ENCODE measurements at regions not wholly inside any gene's neighbourhood (a gene's known extent, or its start where the extent isn't known, plus 50 kb on each side); places are given as distances from the start of the nearest gene placed in this dataset.
"Not testable (repeated sequence)": the region's sequence is repeated elsewhere in the genome, so short reads cannot be mapped to it uniquely, and the experiment has no call there.

DNA sequence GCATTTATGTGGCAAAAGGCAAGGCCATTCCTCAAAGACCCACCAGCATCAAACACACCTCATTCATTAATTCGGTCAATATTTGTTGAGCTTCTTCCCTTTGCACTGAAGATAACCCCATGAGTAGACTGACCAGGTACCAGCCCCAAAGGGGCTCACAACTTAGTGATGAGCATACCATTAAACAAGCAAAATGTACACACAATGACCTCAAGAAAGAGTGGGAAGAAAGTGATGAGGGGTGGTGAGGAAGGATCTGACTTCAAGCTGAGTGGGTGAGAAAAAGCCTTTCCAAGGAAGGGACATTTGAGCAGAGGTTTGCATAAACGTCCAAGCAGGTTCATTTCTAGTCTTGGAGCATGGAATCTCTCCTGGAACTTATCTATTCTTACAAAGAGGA is 562.5 kb downstream of the TOX3 start:
- DNase-seq (ENCODE audit: low read depth in 2 of 3, low spot score in 1 of 3): no peak

DNA sequence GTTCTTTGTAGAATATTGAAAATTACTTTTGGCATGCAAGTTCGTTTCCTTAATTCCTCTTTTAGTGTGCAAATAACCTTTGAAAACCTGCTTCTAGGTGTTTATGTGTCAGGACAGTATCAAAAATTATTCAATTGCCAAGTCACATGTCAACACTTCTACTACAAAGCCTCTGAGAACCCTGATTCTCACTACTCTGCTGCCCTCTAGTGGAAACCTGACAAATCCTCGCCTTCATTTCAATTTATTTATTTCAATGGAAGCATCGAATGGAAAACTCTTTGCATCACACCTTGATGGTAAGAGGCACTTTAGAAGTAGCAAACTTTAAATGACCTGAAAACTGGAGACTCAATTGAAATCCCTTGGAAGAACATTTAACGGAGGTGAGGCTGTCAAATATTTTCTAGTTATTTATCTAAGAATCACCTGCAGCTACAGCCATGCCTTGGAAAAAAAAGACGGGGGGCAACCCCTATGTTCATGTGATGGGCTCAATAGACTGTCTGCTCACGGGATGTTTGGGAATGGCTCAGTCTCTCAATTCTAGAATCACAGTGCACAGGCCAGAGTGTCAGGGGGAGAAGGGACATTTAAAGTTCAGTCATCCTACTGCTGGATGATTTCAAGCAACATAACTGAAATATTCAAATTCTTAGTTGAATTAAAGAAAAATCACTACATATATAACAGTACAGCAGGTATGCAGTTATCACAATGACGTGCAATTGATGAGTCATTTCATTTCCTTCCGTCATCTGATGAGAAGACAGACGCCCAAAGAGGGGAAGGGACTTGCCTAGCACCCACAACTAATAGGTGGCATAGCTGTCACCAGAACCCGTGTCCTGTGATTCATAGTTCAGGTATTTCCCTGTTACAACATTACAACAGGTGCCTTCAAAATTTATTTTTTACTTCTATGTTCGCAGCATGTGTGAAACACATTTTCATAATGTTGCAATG is 563.9 kb downstream of the TOX3 start:
- peak in 1 of 3 donors; percentile 44 for DNase-seq (ENCODE audit: low read depth in 2 of 3, low spot score in 1 of 3)

DNA sequence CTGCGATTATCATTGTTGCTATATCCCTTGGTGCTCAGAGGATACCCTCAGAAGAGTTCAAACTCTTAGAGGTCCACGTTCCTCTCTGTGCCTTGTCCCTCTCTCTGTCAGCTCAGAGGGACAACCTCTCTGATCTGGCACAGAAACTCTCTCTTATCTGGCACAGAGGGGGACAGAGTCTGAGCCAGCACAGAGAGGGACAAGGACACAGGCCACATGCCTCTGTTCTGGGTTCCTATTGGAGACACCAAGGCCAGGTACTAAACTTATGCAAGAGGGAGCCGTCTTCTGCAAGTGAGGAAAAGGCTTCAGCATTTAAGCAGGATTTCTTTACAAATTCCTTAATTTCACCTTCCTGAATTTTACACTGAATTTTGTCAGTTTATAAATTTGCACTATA is 565.2 kb downstream of the TOX3 start:
- DNase-seq (ENCODE audit: low read depth in 2 of 3, low spot score in 1 of 3): no peak

DNA sequence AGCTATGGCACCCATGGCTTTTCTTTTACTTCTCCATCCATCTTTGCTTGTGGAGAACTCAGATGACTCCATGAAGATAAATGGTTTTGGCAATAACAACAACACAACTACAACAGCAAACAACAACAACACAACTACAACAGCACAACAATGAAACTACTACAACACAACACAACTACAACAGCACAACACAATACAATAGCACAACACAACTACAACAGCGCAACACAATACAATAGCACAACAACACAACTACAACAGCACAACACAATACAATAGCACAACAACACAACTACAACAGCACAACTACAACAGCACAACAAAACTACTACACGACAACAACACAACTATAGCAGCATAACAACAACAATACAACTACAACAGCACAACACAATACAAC is 569.4 kb downstream of the TOX3 start:
- not testable (repeated sequence) for DNase-seq (ENCODE audit: low read depth in 2 of 3, low spot score in 1 of 3)

DNA sequence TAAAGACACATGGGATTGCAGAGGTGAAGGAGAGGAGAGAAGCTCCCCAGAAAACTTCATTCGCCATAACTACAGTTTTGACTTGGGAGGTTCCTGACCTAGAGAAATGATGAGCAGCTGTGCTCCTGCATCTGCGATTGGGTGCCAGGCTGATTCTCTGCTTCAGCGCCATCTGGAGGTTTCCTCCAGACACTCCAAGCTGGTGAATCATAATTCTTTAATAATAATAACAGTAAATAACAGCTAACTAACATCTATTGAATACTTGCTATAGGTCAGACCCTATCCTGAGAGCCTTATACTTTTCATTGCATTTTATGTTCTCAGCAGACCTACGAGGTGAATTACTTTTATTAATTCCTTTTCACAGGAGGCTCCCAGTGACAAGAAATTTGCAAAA is 575.8 kb downstream of the TOX3 start:
- DNase-seq (ENCODE audit: low read depth in 2 of 3, low spot score in 1 of 3): no peak

GRCh38 chr16:51968749-51969148 is 578.2 kb downstream of the TOX3 start:
- no peak for DNase-seq (ENCODE audit: low read depth in 2 of 3, low spot score in 1 of 3)

DNA sequence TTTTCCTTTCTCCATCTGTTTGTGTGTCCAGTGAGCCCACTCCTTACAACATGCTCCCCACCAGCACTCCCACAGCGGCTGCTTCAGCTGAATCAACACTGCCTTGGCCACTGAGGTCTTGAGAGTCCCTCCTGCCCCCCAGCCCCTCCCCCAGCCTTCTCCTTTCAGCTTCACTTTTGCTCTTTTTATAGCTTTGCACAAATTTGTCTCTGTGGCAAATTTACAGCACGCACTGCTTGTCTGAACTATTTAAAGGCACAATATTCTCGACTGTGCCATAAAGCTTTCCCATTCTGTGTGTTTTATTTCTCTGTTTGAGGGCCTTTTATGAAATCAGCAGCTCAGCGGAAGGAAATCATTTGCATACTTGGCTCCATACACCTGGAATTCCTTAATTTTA is 579.3 kb downstream of the TOX3 start:
- no peak for DNase-seq (ENCODE audit: low read depth in 2 of 3, low spot score in 1 of 3)

- DNase-seq (ENCODE audit: low read depth in 2 of 3, low spot score in 1 of 3): no peak
These were observed 586.0 kb downstream of the TOX3 start for GRCh38 chr16:51960931-51961330.

DNA sequence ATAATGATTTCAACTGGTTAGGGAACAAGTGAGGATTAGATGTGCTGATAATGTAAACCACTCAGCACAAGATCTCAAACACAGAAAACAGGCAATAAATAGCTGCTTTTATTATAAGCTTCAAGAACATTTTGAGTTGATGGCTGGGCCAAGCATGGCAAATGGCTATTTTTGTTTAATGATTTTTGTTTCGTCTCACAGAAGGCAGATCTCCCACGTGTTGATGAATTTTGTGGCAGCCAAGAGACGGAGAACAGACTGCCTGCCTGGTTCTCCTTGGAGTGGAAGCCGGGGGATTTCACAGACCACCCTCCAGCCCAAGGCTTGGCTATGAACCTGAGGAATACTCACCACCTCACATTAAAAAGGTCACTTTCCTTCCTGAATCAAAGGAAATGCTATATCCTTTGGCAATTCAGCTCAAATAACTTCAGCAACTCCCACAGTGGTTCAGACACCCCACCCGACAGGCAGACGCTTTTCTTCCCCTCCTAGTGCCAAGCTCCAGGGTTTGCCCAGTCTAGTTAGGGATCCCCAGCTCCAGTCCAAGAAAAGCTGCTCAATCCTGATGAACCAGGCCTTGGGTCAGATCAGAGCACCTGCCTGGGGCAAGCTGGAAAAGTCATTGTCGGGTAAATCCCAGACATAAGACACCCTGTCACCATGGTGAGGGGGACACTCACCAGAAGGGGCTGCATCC is 593.5 kb downstream of the TOX3 start:
- DNase-seq (ENCODE audit: low read depth in 2 of 3, low spot score in 1 of 3): no peak

- DNase-seq (ENCODE audit: low read depth in 2 of 3, low spot score in 1 of 3): no peak
These were observed 594.4 kb downstream of the TOX3 start for GRCh38 chr16:51952500-51952899.

GRCh38 chr16:51951668-51952298 is 595.2 kb downstream of the TOX3 start:
- no peak for DNase-seq (ENCODE audit: low read depth in 2 of 3, low spot score in 1 of 3)

- DNase-seq (ENCODE audit: low read depth in 2 of 3, low spot score in 1 of 3): no peak
These were observed 596.7 kb downstream of the TOX3 start for GRCh38 chr16:51950118-51950780.

DNA sequence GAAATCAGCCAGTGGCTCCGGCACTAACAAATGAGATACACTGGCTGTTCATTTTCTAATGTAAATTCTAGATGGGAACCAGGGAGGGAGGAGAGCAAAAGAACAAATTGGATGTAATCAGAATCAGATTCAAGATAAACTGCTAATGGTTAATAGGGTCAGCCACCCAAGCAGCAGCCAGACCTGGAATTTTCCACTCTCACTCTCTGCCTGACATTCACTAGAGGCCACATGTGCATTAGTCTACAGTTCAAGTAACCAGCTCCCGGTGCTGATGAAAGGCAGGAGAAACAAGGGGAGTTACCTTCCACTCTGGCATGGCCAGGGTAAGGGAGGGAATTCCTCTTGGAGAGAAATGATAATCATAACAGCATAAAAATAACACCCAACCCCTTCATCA is 597.7 kb downstream of the TOX3 start:
- no peak for DNase-seq (ENCODE audit: low read depth in 2 of 3, low spot score in 1 of 3)

DNA sequence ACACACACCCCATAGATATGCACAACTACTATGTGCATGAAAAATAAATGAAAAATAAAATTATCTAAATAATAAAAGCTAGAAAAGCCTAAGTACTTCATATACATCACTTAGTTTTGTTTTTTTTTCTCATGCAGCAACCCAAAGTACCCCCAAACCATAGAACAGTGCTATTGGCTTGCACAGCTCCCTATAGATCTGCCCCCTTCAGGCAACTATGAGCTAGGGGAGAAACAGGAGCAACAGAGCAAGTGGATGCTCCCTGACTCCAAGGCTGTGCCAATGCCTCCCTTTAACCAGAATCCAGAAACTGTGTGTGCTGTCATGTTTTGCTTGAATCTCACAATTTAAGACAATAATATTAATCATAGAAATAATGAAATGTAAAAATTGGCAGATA is 605.5 kb downstream of the TOX3 start:
- DNase-seq (ENCODE audit: low read depth in 2 of 3, low spot score in 1 of 3): no peak

- no peak for DNase-seq (ENCODE audit: low read depth in 2 of 3, low spot score in 1 of 3)
These were observed 606.8 kb downstream of the TOX3 start for GRCh38 chr16:51940183-51940582.

GRCh38 chr16:51939378-51939871 is 607.5 kb downstream of the TOX3 start:
- no peak for DNase-seq (ENCODE audit: low read depth in 2 of 3, low spot score in 1 of 3)

DNA sequence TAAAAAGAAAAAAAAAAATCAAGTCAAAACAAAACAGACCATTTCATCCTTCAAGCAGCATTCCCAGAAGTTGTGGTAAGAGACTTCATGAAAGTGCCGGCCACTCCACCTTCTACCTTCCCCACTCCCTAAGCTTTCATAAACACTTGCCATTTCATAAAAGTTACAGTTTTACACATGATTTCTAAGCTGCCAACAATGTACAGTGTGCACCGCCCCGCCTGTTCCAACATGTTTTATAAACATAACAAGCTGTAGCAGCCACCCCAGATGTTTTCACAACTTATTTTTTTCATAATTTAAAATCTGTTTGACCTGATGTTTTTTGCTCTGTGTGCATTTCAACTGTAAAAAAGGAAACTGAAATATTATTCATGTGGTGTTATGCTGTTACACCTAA is 608.1 kb downstream of the TOX3 start:
- no peak for DNase-seq (ENCODE audit: low read depth in 2 of 3, low spot score in 1 of 3)

GRCh38 chr16:51937771-51938170 is 609.2 kb downstream of the TOX3 start:
- no peak for DNase-seq (ENCODE audit: low read depth in 2 of 3, low spot score in 1 of 3)

DNA sequence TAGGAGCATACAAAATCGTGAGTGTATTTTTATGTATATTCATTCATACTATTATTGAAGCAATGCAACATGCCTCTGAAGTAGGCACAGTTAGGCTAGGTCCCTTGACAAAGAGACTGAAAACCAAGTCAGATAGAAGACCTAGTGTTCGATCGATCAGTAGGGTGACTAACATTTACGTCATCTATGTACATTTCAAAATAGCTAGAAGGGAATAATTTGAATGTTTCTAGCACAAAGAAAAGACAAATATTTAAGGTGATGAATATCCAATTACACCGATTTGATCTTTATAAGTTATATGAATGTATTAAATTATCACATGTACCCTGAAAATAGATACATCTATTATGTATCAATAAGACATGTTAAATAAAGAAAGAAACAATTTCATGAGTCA is 610.1 kb downstream of the TOX3 start:
- DNase-seq (ENCODE audit: low read depth in 2 of 3, low spot score in 1 of 3): no peak

- DNase-seq (ENCODE audit: low read depth in 2 of 3, low spot score in 1 of 3): no peak
These were observed 614.6 kb downstream of the TOX3 start for GRCh38 chr16:51932317-51932716.

GRCh38 chr16:51931653-51932052 is 615.3 kb downstream of the TOX3 start:
- no peak for DNase-seq (ENCODE audit: low read depth in 2 of 3, low spot score in 1 of 3)
